ENCODE measurements at regions not wholly inside any gene's neighbourhood (a gene's known extent, or its start where the extent isn't known, plus 50 kb on each side); places are given as distances from the start of the nearest gene placed in this dataset.

DNA sequence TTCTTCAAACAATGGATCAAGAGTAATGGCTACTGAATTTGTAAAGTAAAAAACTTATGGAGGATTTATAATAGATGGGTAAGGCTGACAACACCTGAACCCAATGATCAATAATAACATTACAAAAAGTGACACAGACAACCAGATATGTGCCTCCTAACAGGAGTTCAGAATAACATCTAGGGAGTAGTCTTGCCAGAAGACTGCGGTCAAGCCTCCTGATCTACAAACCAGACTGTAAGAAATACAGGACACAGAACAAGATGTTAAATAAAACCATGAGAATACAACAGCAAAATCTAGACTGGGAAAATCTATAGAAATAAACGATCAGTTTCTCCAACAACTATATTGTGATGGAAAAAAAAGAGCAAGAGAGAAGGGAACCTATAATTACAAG, 262.6 kb upstream of the TMTC1 start:
- no peak for TF ChIP-seq EP300 (IDR thresholded peaks at IDR 0.05)
- 63 to 92% methylated on average over 2 of the region's 2 CpGs for WGBS, 2 donors
- DNase-seq: no peak
- Histone ChIP-seq H3K9me3 (no peaks in the 10 kb centered on the region), H3K27me3 (no peaks in the 10 kb centered on the region), H3K4me3 (no peak overlapping the region), H3K4me1 (no peaks in the 10 kb centered on the region), H3K36me3 (no peaks in the 10 kb centered on the region), H3K27ac (no peak overlapping the region)
- intact Hi-C loops (cut with DNase I): no loop called here

DNA sequence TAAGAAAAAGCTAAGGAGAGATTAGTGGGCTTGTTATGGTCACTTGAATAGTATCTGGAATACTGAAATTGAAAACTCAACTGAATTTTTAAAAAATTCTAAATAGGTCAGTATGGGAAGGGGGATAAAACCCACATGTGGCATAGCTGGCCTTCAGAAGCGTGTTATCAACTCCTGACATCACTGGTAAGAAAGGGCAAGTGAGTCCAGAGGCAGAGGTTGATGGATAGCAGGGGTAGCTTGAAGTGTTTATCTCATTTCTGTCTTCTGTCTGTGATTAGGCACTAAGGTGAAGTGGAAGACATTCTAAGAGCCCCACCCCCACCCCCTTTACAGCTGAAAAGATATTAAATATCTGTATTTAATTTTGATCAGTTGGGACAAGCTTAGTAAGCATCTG, 261.4 kb upstream of the TMTC1 start:
- 53 to 76% methylated on average over 1 of the region's 1 CpG for WGBS, 2 donors
- H3K4me1 ChIP-seq: no peaks in the 10 kb centered on the region
- TF ChIP-seq POLR2A (IDR thresholded peaks at IDR 0.05): no peak
- no peak for TF ChIP-seq EP300 (IDR thresholded peaks at IDR 0.05)
- TF ChIP-seq, protein P1, sequence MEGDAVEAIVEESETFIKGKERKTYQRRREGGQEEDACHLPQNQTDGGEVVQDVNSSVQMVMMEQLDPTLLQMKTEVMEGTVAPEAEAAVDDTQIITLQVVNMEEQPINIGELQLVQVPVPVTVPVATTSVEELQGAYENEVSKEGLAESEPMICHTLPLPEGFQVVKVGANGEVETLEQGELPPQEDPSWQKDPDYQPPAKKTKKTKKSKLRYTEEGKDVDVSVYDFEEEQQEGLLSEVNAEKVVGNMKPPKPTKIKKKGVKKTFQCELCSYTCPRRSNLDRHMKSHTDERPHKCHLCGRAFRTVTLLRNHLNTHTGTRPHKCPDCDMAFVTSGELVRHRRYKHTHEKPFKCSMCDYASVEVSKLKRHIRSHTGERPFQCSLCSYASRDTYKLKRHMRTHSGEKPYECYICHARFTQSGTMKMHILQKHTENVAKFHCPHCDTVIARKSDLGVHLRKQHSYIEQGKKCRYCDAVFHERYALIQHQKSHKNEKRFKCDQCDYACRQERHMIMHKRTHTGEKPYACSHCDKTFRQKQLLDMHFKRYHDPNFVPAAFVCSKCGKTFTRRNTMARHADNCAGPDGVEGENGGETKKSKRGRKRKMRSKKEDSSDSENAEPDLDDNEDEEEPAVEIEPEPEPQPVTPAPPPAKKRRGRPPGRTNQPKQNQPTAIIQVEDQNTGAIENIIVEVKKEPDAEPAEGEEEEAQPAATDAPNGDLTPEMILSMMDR (IDR thresholded peaks at IDR 0.05): no peak
- no peak for TF ChIP-seq POLR2AphosphoS5 (IDR thresholded peaks at IDR 0.05)
- no peaks in the 10 kb centered on the region for H3K9me3 ChIP-seq
- H3K27ac ChIP-seq: no peak overlapping the region
- H3K4me3 ChIP-seq: no peak overlapping the region
- H3K27me3 ChIP-seq: no peaks in the 10 kb centered on the region
- DNase-seq: no peak
- no peaks in the 10 kb centered on the region for H3K36me3 ChIP-seq
- intact Hi-C loops (cut with DNase I): no loop called here

- WGBS, 2 donors: 86 to 89% methylated on average over 4 of the region's 4 CpGs
- H3K36me3 ChIP-seq: no peaks in the 10 kb centered on the region
- no peaks in the 10 kb centered on the region for H3K27me3 ChIP-seq
- no peak overlapping the region for H3K4me3 ChIP-seq
- TF ChIP-seq, protein P1 (IDR thresholded peaks at IDR 0.05): no peak
- TF ChIP-seq EP300 (IDR thresholded peaks at IDR 0.05) (no peak), POLR2AphosphoS5 (IDR thresholded peaks at IDR 0.05) (no peak)
- H3K4me1 ChIP-seq: no peaks in the 10 kb centered on the region
- no peak for DNase-seq
- intact Hi-C loops (cut with DNase I): no loop called here
- no peak overlapping the region for H3K27ac ChIP-seq
- no peaks in the 10 kb centered on the region for H3K9me3 ChIP-seq
Observed at GRCh38 chr12:30044206-30044605, 260.5 kb upstream of the TMTC1 start.

DNA sequence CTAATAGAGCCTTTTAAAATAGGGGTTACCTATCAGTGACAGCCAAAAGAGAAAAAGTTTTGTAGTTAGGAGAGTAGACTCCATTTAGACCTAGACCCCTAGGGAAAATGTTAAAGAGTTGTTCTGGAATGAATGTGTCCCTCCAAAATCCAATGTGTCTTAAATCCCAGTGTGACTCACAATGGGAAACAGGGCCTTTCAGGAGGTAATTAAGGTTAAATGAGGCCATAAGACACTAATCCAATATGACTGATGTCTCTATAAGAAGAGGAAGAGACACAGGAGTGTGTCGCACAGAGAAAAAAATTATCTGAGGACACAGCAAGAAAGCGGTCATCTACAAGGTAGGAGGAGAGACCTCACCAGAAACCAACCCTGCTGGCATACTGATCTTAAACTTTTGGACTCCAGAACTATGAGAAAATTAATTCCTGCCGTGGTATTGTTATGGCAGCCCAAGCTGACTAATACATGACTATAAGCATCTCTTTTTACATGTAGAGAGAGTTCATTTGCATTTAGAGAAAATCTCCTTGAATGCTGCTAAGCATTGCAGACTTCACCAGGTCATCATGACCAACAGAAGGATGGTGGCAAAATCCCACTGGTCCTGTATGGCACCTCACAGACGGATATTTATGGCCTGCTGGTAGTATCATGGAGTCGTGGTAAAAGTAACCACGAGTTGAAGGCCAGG, 259.6 kb upstream of the TMTC1 start:
- intact Hi-C loops (cut with DNase I): no loop called here
- no peak overlapping the region for H3K27ac ChIP-seq
- WGBS, 2 donors: 85 to 89% methylated on average over 6 of the region's 6 CpGs
- H3K36me3 ChIP-seq: no peaks in the 10 kb centered on the region
- no peaks in the 10 kb centered on the region for H3K4me1 ChIP-seq
- DNase-seq: no peak
- no peaks in the 10 kb centered on the region for H3K9me3 ChIP-seq
- H3K27me3 ChIP-seq: no peaks in the 10 kb centered on the region
- no peak overlapping the region for H3K4me3 ChIP-seq
- TF ChIP-seq EP300 (IDR thresholded peaks at IDR 0.05): no peak
- TF ChIP-seq POLR2A (IDR thresholded peaks at IDR 0.05): no peak
- TF ChIP-seq, protein P1 (IDR thresholded peaks at IDR 0.05): no peak
- no peak for TF ChIP-seq POLR2AphosphoS5 (IDR thresholded peaks at IDR 0.05)

DNA sequence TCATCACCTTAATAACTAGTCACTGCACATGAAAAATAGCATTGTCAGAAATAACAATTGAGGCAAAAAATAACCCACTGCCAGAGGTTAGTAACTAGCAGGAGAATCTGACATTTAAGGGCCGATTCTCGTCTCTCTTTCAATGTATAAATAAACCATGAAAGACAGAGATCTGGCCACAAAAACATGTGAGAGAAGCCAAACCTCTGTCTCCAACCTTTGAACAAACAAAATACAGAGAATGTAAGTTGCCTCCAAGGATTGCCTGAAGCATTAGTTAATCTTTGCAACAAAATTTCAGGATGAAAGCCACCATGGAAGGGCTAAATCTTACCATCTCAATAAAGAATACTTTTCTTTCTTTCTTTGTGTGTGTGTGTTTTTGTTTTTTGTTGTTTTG, 257.4 kb upstream of the TMTC1 start:
- intact Hi-C loops (cut with DNase I): no loop called here
- Histone ChIP-seq H3K9me3 (no peaks in the 10 kb centered on the region), H3K27ac (no peak overlapping the region), H3K36me3 (no peaks in the 10 kb centered on the region), H3K27me3 (no peaks in the 10 kb centered on the region), H3K4me1 (no peaks in the 10 kb centered on the region), H3K4me3 (no peak overlapping the region)
- WGBS, 2 donors: 64 to 68% methylated on average over 2 of the region's 2 CpGs
- DNase-seq: no peak
- TF ChIP-seq POLR2AphosphoS5 (IDR thresholded peaks at IDR 0.05): no peak
- TF ChIP-seq, protein P1 (IDR thresholded peaks at IDR 0.05): no peak
- no peak for TF ChIP-seq EP300 (IDR thresholded peaks at IDR 0.05)
- no peak for TF ChIP-seq POLR2A (IDR thresholded peaks at IDR 0.05)

All from sigmoid colon (tissue), 6 donors.